Body of pancreas (tissue), 4 donors: ENCODE measurements at regions not wholly inside any gene's neighbourhood (a gene's known extent, or its start where the extent isn't known, plus 50 kb on each side); places are given as distances from the start of the nearest gene placed in this dataset.

Experiments used
- CTCF ChIP-seq, 7 experiments: fragments of 450-650 bp in 4 of 7; fragments of 200-600 bp in 3 of 7; sonication (generic) in 3 of 7; IDR thresholded peaks; one replicate each; pipeline ENCODE4 v1.5.1; 2016 to 2019; ENCODE audit warnings: antibody characterized with exemption in 7 of 7
- POLR2A ChIP-seq, 3 donors: fragments of 450-650 bp; IDR thresholded peaks; one replicate each; pipeline ENCODE4 v1.6.1; 2016; ENCODE audit warnings: antibody characterized with exemption in 3 of 3, mild to moderate bottlenecking in 2 of 3

- TF ChIP-seq CTCF (IDR thresholded peaks at IDR 0.05) = no peak
- TF ChIP-seq POLR2A (IDR thresholded peaks at IDR 0.05) = no peak
Observed at GRCh38 chr1:229842302-229843255, 216.5 kb downstream of the URB2 start.
